HG03095 (cell line): ENCODE measurements at regions not wholly inside any gene's neighbourhood (a gene's known extent, or its start where the extent isn't known, plus 50 kb on each side); places are given as distances from the start of the nearest gene placed in this dataset.

Experiments
- ATAC-seq: cut with Tn5 transposase; IDR thresholded peaks from one replicate; pipeline ENCODE4 v1.9.1; 2021; ENCODE audit warnings: moderate library complexity; ENCODE audit not compliant: unreplicated experiment

- no peak for ATAC-seq
Measured at GRCh38 chr5:145129797-145130196, 705.3 kb downstream of the PRELID2 start.

- no peak for ATAC-seq
Measured at GRCh38 chr5:145124806-145125205, 710.3 kb downstream of the PRELID2 start.

- ATAC-seq = no peak
Measured at GRCh38 chr5:145118611-145119010, 716.5 kb downstream of the PRELID2 start.

GRCh38 chr5:145118127-145118526 lies 717.0 kb downstream of the PRELID2 start:
- no peak for ATAC-seq

- no peak for ATAC-seq
Measured at GRCh38 chr5:145117285-145117684, 717.9 kb downstream of the PRELID2 start.

GRCh38 chr5:145111420-145111819 lies 723.7 kb downstream of the PRELID2 start:
- no peak for ATAC-seq

GRCh38 chr5:145110834-145111233 lies 724.3 kb downstream of the PRELID2 start:
- no peak for ATAC-seq

- no peak for ATAC-seq
Measured at GRCh38 chr5:145110181-145110580, 725.0 kb downstream of the PRELID2 start.

- no peak for ATAC-seq
Measured at GRCh38 chr5:145105384-145105783, 729.8 kb downstream of the PRELID2 start.

GRCh38 chr5:145104106-145104505 lies 731.0 kb downstream of the PRELID2 start:
- ATAC-seq = no peak

- ATAC-seq = no peak
Measured at GRCh38 chr5:145101246-145101645, 733.9 kb downstream of the PRELID2 start.

- no peak for ATAC-seq
Measured at GRCh38 chr5:145090115-145090514, 745.0 kb downstream of the PRELID2 start.

- no peak for ATAC-seq
Measured at GRCh38 chr5:145084834-145085233, 750.3 kb downstream of the PRELID2 start.

- no peak for ATAC-seq
Measured at GRCh38 chr5:145077028-145077427, 758.1 kb downstream of the PRELID2 start.

GRCh38 chr5:145076040-145076439 lies 759.1 kb downstream of the PRELID2 start:
- ATAC-seq = no peak

GRCh38 chr5:145072889-145073288 lies 762.3 kb downstream of the PRELID2 start:
- ATAC-seq = no peak

GRCh38 chr5:145068721-145069120 lies 766.4 kb downstream of the PRELID2 start:
- no peak for ATAC-seq

- no peak for ATAC-seq
Measured at GRCh38 chr5:145062280-145063062, 772.7 kb downstream of the PRELID2 start.

GRCh38 chr5:145056800-145057199 lies 778.3 kb downstream of the PRELID2 start:
- ATAC-seq = peak; percentile 99

- no peak for ATAC-seq
Measured at GRCh38 chr5:145050181-145050580, 785.0 kb downstream of the PRELID2 start.

GRCh38 chr5:145044970-145045369 lies 790.2 kb downstream of the PRELID2 start:
- no peak for ATAC-seq

- no peak for ATAC-seq
Measured at GRCh38 chr5:145028626-145029025, 806.5 kb downstream of the PRELID2 start.

- ATAC-seq = no peak
Measured at GRCh38 chr5:145027286-145027685, 807.9 kb downstream of the PRELID2 start.
